ENCODE measurements at regions not wholly inside any gene's neighbourhood (a gene's known extent, or its start where the extent isn't known, plus 50 kb on each side); places are given as distances from the start of the nearest gene placed in this dataset.

GRCh38 chr3:197430502-197430901, 125.3 kb downstream of the BDH1 start (continued):
- TF ChIP-seq, protein P1, sequence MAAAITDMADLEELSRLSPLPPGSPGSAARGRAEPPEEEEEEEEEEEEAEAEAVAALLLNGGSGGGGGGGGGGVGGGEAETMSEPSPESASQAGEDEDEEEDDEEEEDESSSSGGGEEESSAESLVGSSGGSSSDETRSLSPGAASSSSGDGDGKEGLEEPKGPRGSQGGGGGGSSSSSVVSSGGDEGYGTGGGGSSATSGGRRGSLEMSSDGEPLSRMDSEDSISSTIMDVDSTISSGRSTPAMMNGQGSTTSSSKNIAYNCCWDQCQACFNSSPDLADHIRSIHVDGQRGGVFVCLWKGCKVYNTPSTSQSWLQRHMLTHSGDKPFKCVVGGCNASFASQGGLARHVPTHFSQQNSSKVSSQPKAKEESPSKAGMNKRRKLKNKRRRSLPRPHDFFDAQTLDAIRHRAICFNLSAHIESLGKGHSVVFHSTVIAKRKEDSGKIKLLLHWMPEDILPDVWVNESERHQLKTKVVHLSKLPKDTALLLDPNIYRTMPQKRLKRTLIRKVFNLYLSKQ (tag by site-specific recombination; IDR thresholded peaks at IDR 0.05; ENCODE audit: borderline replicate concordance): no peak
- no peak for TF ChIP-seq SCRT1 (tag by site-specific recombination; IDR thresholded peaks at IDR 0.05; ENCODE audit: borderline replicate concordance)

- CTCF ChIA-PET: interaction anchor here (0.7 kb wide), 1 partner anchor 106 kb away, joined by 3 read pairs; no protein-coding TSS in a partner anchor
- POLR2A ChIA-PET: no interaction called here
- H3K27ac ChIP-seq (ENCODE audit: extremely low read depth, low read depth, low read length): no peak overlapping the region
- no peaks in the 10 kb centered on the region for H3K4me1 ChIP-seq (ENCODE audit: control insufficient read depth, insufficient read depth, low read length)
- TF ChIP-seq PRDM1 (tag by site-specific recombination; IDR thresholded peaks at IDR 0.05) (0 out of 2 replicates have a peak, but pooled peaks have one; percentile 20), ZNF596 (tag by site-specific recombination; IDR thresholded peaks at IDR 0.05) (no peak), SCRT2 (tag by site-specific recombination; IDR thresholded peaks at IDR 0.05) (no peak), TCF7L2 (IDR thresholded peaks at IDR 0.05; ENCODE audit: borderline replicate concordance, low read depth, low read length) (peak; percentile 55; the same call in 1 of the 2 replicates)
- H3K4me3 ChIP-seq (ENCODE audit: low read depth, low read length): no peak overlapping the region
- H3K36me3 ChIP-seq (ENCODE audit: control insufficient read depth in 2 of 2, insufficient read depth in 1 of 2, low read length in 2 of 2): no peaks in the 10 kb centered on the region
- H3K9me3 ChIP-seq (ENCODE audit: control insufficient read depth, insufficient read depth, low read depth, low read length): no peaks in the 10 kb centered on the region
Observed at GRCh38 chr3:197428952-197429351, 126.8 kb downstream of the BDH1 start.

DNA sequence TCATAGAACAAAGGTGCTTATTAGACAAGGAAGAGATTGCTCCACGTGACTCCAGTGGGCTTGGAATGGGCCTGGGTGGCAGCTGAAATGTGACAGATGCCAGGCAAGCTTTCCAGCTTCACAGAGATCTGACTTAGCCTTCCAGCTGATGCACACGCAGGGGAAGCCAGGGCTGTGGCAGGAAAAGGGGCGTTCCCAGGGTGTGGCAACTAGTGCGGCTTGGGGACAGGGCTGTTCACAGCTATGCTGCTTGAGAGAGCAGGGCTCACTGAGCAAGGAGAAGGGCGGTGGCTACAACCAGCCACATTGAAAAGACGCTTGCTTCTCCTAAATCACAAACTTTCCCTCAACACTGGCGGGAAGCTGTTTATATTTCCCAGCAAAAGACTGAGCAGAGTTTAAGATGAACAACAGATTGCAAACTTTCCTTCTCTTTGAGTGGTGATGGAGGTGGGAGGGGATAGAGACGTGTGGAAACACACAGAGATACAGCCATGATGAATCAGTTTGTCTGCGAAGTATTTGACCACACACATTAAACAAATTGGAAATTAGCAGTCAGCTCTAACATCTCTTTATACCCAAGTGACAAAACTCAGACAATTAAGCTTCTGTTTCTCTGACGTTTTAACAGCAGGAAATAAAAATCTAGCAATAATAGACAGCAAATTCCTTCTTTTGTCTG, 127.5 kb downstream of the BDH1 start:
- H3K4me3 ChIP-seq (ENCODE audit: low read depth, low read length): no peak overlapping the region
- H3K4me1 ChIP-seq (ENCODE audit: control insufficient read depth, insufficient read depth, low read length): no peaks in the 10 kb centered on the region
- no peaks in the 10 kb centered on the region for H3K36me3 ChIP-seq (ENCODE audit: control insufficient read depth in 2 of 2, insufficient read depth in 1 of 2, low read length in 2 of 2)
- CTCF ChIA-PET: interaction anchor here (0.6 to 0.7 kb wide), 2 partner anchors 55 to 107 kb away, joined by 3 to 5 read pairs; no protein-coding TSS in a partner anchor
- no peaks in the 10 kb centered on the region for H3K9me3 ChIP-seq (ENCODE audit: control insufficient read depth, insufficient read depth, low read depth, low read length)
- no peak overlapping the region for H3K27ac ChIP-seq (ENCODE audit: extremely low read depth, low read depth, low read length)
- POLR2A ChIA-PET: no interaction called here
- TF ChIP-seq ZNF184 (tag by site-specific recombination; IDR thresholded peaks at IDR 0.05): no peak
- TF ChIP-seq ZNF677 (tag by site-specific recombination; IDR thresholded peaks at IDR 0.05): no peak
- peak; percentile 93 for TF ChIP-seq TRIM28 (IDR thresholded peaks at IDR 0.05; ENCODE audit: borderline replicate concordance, low read length)
- no peak for TF ChIP-seq ZNF670 (tag by site-specific recombination; IDR thresholded peaks at IDR 0.05; ENCODE audit: low read depth)
- TF ChIP-seq HOXA7 (CRISPR knock-in tag; IDR thresholded peaks at IDR 0.05; ENCODE audit: borderline replicate concordance): no peak
- TF ChIP-seq ZNF223 (tag by site-specific recombination; IDR thresholded peaks at IDR 0.05): no peak
- TF ChIP-seq ZNF341 (tag by site-specific recombination; IDR thresholded peaks at IDR 0.05; ENCODE audit: low read depth): peak; percentile 50; the same call in 1 of the 2 replicates
- TF ChIP-seq ZNF2 (tag by site-specific recombination; IDR thresholded peaks at IDR 0.05): 0 out of 2 replicates have a peak, but pooled peaks have one; percentile 57
- TF ChIP-seq REST (tag by site-specific recombination; IDR thresholded peaks at IDR 0.05): no peak
- no peak for TF ChIP-seq ZFHX2 (tag by site-specific recombination; conservative IDR thresholded peaks at IDR 0.05)
- TF ChIP-seq ZNF433 (tag by site-specific recombination; IDR thresholded peaks at IDR 0.05; ENCODE audit: low read depth): no peak
- TF ChIP-seq CTCF (tag by site-specific recombination; IDR thresholded peaks at IDR 0.05): no peak
- TF ChIP-seq ZBTB6 (tag by site-specific recombination; IDR thresholded peaks at IDR 0.05): peak; percentile 26; the same call in 1 of the 2 replicates
- TF ChIP-seq ZSCAN30 (tag by site-specific recombination; IDR thresholded peaks at IDR 0.05): no peak
- TF ChIP-seq ZNF155 (tag by site-specific recombination; IDR thresholded peaks at IDR 0.05): no peak
- TF ChIP-seq SP2 (tag by site-specific recombination; IDR thresholded peaks at IDR 0.05): 0 out of 2 replicates have a peak, but pooled peaks have one; percentile 6
- no peak for TF ChIP-seq YY2 (tag by site-specific recombination; IDR thresholded peaks at IDR 0.05)
- TF ChIP-seq, protein P2, sequence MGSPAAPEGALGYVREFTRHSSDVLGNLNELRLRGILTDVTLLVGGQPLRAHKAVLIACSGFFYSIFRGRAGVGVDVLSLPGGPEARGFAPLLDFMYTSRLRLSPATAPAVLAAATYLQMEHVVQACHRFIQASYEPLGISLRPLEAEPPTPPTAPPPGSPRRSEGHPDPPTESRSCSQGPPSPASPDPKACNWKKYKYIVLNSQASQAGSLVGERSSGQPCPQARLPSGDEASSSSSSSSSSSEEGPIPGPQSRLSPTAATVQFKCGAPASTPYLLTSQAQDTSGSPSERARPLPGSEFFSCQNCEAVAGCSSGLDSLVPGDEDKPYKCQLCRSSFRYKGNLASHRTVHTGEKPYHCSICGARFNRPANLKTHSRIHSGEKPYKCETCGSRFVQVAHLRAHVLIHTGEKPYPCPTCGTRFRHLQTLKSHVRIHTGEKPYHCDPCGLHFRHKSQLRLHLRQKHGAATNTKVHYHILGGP (tag by site-specific recombination; IDR thresholded peaks at IDR 0.05): no peak
